ENCODE measurements at regions not wholly inside any gene's neighbourhood (a gene's known extent, or its start where the extent isn't known, plus 50 kb on each side); places are given as distances from the start of the nearest gene placed in this dataset.
"Not testable (repeated sequence)": the region's sequence is repeated elsewhere in the genome, so short reads cannot be mapped to it uniquely, and the experiment has no call there.

GRCh38 chr21:36247316-36248010 is 72.5 kb upstream of the MORC3 start:
- peak; percentile 33 for DNase-seq (ENCODE audit: low read depth)

GRCh38 chr21:36249576-36250422 is 70.2 kb upstream of the MORC3 start:
- no peak for DNase-seq (ENCODE audit: low read depth)

- no peak for DNase-seq (ENCODE audit: low read depth)
These were observed 69.4 kb upstream of the MORC3 start for GRCh38 chr21:36250423-36251075.

GRCh38 chr21:36254106-36254941 is 65.7 kb upstream of the MORC3 start:
- no peak for DNase-seq (ENCODE audit: low read depth)

GRCh38 chr21:36255663-36256062 is 64.3 kb upstream of the MORC3 start:
- no peak for DNase-seq (ENCODE audit: low read depth)

GRCh38 chr21:36257657-36258056 is 62.3 kb upstream of the MORC3 start:
- no peak for DNase-seq (ENCODE audit: low read depth)

GRCh38 chr21:36260030-36260787 is 59.8 kb upstream of the MORC3 start:
- DNase-seq (ENCODE audit: low read depth), result peak; percentile 74

GRCh38 chr21:36260802-36261201 is 59.2 kb upstream of the MORC3 start:
- no peak for DNase-seq (ENCODE audit: low read depth)

- no peak for DNase-seq (ENCODE audit: low read depth)
These were observed 58.5 kb upstream of the MORC3 start for GRCh38 chr21:36261459-36261858.

GRCh38 chr21:36263797-36264196 is 56.2 kb upstream of the MORC3 start:
- no peak for DNase-seq (ENCODE audit: low read depth)

GRCh38 chr21:36265431-36265830 is 54.6 kb upstream of the MORC3 start:
- DNase-seq (ENCODE audit: low read depth), result no peak

- DNase-seq (ENCODE audit: low read depth), result not testable (repeated sequence)
These were observed 52.2 kb upstream of the MORC3 start for GRCh38 chr21:36267828-36268227.

GRCh38 chr21:36268264-36268663 is 51.7 kb upstream of the MORC3 start:
- DNase-seq (ENCODE audit: low read depth), result not testable (repeated sequence)

All from EH (cell line).